Tongue (tissue), 1 donor: ENCODE measurements at regions not wholly inside any gene's neighbourhood (a gene's known extent, or its start where the extent isn't known, plus 50 kb on each side); places are given as distances from the start of the nearest gene placed in this dataset.

Experiments used
- DNase-seq: peaks from one replicate; pipeline ENCODE4 v3.0.0-alpha.2; 2015

DNA sequence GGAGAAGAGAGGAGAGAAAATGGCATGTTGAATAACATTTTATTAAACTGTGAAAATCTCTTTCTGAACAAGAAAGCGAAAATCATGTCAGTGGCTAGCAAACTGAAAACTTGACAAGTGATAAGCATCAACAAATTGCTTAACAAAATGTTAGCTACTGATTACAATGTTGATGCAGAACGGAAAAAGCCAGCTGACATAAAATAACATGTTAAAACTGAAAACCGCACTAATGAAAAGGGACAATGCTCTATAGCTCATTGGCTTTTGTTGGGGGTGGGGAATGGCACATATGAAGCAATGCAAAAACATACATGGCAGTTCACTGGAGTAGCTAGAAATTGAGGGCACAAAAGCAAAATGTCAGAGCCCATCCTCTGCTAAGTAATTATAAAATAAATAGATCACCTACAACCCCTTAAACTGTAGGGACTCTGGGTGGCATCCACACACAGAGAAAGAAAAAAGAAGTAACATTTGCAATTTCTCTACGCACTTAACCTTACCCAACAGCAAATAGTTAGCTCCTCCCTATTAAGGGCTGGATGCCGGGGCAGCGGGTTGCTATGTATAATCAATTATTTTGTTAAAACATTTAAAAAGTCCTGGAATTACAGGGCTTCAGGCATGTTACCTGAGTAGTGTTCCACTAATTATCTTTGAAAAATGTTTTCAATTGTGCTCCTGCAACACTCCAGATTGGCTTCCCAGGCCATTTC is 129.2 kb upstream of the USP15 start:
- no peak for DNase-seq

DNA sequence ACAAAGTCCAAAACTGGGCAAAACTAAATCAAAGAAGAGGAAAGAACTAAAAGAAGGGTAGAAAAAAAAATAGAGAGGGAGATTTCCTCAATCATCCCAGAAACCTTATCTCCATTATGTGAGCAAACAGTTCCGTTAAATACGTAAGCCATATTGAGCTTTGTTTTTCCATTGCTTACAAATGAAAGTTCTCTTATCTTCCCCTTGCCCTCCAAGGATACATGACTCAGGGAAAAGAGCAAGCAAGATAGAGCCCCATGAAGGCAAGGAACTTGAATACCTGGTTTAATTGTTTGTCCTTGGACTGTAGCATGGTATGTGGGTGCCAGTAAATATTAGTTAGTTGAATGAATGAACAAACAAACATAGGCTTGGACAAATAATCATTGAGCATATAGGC is 126.8 kb upstream of the USP15 start:
- no peak for DNase-seq

DNA sequence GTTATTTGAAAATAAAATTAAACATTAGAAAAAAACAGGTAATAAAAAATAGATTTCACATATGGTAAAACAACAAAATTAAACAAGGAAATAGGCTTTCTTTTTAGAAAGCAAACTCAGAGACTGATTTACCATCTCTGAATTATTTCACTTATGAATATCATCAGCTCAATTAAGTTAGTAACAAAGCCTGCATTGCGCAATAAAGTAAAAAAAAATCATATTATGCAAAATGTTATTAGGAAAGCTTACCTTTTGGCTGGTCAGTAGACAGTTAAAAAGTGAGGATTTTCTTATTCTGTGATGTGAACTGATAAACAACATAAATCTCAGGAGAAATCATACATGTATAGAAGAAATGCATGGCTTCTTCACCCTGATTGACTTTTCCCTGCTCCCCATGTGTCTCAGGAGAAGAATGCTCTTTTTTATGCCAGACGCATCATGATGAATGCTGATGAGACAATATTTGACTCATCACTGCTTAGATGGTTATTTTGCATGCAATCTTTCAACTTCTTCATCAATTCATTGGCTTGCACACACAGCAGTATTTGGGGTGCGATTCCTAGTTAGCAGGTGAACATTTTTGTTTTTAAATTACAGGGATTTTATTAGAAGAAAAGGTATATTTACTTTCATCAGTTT is 124.5 kb upstream of the USP15 start:
- DNase-seq: no peak

DNA sequence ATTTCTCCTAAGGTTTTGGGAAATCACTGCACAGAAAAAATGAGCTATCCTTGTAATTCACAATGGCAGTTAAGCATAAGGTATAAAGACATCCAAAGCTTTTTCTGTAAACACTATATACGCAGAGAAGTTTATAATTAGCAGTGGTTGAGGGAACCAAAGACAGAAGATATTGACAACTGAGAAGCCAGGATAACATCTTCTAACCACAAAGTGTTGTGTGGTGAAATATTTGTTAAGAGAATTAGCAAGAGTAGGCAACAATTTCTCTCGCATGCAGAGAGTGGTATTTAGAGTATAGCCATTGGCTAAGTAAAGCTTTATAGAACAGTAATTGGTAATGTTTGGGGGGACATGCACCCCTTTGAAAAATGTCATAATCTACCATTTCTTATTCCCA is 123.7 kb upstream of the USP15 start:
- DNase-seq: no peak

- DNase-seq: no peak
Measured at GRCh38 chr12:62138527-62138926, 121.7 kb upstream of the USP15 start.

DNA sequence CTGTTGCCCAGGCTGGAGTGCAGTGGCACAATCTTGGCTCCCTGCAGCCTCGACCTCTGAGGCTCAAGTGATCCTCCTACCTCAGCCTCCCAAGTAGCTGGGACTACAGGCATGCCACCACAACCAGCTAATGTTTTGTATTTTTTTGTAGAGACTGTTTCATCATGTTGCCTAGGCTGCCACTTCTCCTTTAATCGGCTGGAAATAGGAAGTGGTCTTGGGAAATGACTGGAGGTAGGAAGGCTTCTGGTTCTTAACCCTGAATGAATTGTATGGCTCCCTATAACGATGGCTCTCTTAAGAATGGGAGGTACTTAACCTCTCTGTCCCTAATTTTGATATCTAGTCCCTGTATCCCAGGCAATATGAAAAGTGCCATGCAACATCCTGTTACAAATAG is 113.9 kb upstream of the USP15 start:
- no peak for DNase-seq

DNA sequence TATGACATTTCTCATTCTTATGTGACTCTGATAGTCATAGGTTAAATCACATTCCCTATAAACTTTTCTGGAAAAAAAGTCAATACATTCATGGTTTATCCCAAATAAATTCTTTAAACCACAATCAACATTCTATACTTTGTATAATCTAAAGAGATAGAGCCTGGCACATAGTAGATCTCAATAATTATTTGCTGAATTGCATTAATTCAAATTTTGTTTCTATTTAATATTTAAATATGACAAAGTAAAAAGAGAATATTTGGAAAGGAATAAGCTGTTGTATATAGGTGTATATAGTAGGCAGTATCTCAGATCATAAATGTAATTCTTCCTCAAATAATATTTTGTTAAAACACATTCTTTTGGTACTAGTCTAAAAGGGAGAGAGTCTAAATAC is 102.2 kb upstream of the USP15 start:
- no peak for DNase-seq

DNA sequence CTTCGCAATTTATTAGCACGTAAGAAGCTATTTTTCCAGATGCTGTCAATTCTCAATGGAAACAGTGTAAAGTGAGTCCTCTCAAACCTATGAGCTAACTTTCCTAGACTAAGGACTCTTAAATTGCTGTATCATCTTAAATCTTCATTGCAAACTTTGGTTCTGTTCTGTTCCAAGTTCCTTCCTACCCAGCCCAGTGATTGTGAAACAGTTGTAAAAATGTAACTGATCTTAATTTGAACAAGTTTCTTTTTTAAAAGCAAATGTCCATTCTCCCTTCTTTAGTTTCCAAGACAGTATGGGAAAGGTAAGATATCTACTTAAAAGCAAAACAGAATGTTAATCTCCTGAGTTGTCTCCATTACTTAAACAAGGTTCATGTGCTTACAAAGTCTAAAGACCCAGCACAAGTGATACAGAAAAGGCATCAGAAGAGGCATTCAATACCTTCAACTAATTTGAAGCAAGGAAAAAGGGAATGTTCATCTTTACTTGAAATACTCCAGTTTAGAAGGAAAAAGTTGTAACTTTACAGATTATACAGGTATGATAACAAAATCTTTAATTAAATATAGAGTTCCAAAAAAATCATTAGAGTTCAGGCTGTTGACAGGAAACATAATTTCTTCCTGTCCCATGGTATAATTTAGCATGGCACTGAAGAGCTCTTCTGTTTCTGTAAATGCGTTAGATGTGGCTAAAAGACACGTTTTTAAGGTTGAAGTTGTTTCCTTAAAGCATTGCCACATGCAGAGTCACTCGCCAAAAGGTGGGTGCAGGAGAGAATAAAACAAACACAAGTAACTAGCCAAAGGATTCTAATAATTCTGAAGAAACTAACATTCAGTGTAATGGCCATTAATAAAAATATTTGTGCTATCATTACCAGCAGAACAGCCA is 101.5 kb upstream of the USP15 start:
- no peak for DNase-seq

DNA sequence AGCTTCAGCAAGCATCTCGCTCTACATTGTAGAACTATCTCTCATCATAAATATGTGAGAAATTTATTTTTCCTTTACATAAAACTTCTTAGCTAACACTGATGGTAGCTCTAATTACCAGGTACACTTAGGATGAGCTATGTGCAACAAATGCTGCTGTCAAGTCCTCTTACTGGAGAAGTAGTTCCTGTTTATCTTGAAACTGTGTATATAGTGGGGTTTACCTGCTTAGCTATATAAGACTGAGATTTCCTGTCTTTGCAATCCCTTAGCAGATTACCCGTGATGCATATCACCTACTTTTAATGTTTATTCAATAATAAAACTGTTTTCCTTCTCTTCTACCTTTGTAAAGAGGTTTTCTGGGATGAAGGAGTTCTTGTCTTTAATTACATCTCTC is 98.0 kb upstream of the USP15 start:
- no peak for DNase-seq

GRCh38 chr12:62163368-62163767 is 96.8 kb upstream of the USP15 start:
- no peak for DNase-seq

DNA sequence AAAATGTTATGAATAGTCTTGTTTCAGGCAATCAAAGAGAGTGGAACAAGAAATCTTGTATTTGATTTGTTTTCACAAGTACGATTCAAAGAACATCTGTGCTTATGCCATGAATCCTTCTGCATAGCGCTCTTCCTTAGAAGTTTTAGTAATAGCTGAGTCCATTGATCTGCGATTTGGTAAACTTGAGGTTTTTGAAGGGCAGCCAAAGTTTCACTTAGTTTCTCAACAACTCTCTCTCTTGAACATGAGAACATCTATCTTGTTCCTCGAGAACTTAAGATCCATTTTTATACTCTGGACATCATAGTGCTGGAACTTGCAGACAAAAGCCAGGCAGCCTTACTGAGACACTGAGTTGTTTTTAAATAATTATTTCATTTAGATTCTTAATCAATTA is 96.2 kb upstream of the USP15 start:
- DNase-seq: peak; percentile 2

DNA sequence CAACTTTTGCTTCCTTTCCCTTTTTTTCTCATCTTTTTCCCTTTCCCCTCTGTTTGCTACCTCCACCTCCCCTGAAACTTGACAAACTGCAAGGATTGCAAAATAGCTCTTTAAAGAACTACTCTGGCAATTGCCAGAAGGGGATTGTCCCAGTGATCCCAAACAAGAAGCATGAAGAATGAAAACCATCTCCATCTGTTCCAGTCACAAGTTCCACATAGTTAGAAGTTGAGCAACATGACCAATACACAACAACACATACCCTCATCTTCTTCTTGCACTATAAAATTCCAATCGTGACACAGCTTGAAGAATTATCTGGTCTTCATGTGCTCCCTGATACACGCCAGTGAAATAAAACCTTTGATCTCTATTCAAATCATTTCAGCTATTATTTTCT is 93.7 kb upstream of the USP15 start:
- no peak for DNase-seq

DNA sequence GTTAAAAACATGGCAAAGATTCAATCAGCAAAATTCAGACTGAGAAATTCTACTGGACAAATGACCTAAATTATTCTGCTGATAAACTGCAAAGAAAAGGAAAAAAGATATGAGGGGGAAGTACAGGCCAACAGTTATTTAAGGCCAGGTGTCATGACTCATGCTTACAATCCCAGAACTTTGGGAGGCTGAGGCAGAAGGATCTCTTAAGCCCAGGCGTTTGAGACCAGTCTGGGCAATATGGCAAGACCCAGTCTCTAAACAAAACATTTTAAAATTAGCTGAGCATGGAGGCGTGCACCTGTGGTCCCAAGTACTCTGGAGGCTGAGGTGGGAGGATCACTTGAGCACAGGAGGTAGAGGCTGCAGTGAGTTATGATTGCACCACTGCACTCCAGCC is 91.8 kb upstream of the USP15 start:
- no peak for DNase-seq

GRCh38 chr12:62170241-62170640 is 90.0 kb upstream of the USP15 start:
- DNase-seq: no peak

DNA sequence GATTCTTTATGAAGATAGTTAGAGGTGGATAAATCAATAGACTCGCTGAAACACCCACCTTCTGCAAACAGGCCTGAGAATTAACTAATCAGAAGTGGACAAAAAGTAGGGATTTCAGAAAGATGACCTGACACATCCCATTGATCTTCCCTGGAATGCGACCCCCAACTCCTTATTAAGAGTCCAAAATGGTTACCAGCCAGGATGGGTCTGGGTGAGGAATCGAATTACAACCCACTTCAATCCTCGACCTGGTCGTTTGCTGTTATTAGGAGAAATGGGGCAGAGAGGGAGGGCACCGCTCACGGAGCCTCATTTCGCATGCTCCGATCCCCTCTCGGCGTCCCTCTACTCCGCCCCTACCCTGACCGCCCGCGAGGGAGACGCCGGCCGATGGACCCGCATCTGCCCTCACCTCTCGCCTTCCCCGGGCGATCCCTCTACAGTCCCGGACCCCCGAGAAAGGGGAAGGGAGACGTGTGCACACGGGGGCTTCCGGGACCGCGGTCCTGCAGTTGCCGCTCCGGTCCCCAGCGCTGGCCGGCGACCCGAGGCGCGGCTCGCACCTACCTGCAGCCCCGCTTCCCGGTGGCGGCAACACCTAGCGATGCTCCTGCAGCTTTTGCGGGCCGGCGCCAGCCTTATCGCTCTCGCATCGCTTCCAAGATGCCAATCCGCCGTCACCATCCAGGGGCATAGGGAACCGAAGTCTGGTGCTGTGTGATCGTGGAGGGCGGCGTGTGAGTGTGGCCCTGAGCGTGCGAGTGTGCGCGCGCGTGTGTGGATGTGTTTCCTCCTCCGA is 69.3 kb upstream of the USP15 start:
- peak; percentile 13 for DNase-seq

GRCh38 chr12:62191491-62192179 is 68.6 kb upstream of the USP15 start:
- DNase-seq: peak; percentile 36

DNA sequence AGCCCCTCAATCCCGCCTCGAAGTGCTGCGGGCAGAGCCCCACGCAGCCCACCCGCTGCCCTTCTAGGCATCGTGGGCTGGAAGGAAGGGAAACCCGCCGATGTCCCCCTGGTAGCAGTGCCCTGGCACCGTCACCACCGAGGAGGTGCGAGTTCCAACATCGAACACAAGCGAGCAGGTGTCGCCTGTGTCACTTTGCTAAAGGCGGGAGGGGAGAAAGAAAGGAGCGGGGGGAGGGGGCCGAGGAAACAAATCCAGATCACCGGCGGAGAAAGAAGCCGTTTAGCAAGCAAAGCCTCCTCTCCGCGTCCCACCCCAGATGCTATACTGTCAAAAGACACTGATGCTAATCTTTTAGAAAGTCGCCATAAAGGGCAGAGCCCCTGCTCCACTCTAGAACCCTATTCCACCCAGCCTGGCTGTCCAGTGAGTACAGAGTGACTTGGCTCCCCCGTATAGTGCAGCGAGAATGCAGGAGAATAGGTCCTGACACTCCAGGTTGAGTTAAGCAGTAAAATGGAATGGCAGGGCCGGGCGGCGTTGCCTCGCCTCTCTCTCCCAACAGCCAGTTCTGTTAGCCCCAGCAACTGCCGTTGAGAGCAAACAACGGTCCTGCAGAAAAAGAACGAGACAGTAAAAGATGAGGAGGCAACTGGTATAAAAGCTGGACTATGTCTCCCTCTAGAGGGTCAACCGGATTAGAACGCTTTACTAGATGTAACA is 67.9 kb upstream of the USP15 start:
- DNase-seq: peak; percentile 91

DNA sequence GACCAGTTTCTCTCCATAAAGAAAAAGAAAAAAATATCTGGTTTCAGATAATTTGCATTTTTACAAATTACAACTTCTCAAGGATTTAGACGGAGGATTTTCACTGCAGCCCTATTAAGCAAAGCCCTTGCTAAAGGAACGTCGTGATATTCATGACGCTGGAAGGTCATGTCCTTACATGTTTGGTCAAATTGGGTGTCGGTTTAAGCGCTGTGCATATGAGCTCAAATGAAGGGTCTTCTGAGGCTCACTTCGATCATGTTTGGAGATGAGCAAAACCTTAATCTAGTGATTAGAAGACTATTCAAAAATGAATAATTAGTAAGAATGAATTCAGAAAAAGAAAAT is 67.3 kb upstream of the USP15 start:
- DNase-seq: no peak

DNA sequence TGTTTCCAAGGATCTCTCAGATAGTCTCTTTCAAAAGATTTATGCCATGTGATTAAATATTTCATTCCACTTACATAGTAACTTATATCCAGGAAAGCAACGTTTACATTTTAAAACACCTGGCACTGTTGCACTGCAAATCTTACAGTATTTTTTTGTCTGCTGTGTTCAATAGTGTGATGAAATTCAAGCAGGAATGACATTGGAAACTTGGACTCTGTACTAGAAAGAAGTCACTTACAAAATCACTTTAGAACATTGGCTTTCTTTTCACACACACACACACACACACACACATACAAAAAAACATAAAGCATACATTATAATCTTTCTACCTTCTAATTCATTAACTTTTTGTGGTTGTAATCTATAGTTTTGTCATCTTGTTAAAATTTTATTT is 66.2 kb upstream of the USP15 start:
- DNase-seq: no peak

DNA sequence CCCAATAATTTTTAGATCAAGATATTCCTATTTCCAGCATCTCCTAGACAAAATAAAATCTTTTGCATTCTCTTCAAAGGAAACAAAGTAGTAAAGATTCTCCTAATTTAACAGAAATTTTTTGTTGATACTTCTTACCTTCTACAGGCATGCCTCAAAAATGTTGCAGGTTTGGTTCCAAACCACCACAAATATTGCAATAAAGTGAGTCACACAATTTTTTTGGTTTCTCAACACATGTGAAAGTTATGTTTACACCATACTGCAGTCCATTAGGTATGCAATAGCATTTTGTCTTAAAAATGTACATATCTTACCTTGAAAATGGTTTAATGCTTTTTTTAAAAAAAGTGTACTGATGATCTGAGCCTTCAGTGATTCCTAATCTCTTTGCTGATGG is 65.6 kb upstream of the USP15 start:
- DNase-seq: no peak

GRCh38 chr12:62196146-62196545 is 64.1 kb upstream of the USP15 start:
- DNase-seq: no peak
